H9 (cell line): ENCODE measurements at regions not wholly inside any gene's neighbourhood (a gene's known extent, or its start where the extent isn't known, plus 50 kb on each side); places are given as distances from the start of the nearest gene placed in this dataset.

Experiments used
- DNase-seq: peaks from one replicate; pipeline ENCODE4 v3.0.0-alpha.2; 2017
- H2AFZ ChIP-seq: one replicate; pipeline ENCODE4 v1.6.1; 2013; ENCODE audit warnings: mild to moderate bottlenecking, low read length, control low read depth, moderate library complexity
- H2AK5ac ChIP-seq: 2 replicates; pipeline ENCODE4 v1.6.1; 2013; ENCODE audit warnings: low read length, control low read depth, mixed read lengths; ENCODE audit not compliant: insufficient read length
- H2BK120ac ChIP-seq: one replicate; pipeline ENCODE4 v1.6.1; 2013; ENCODE audit warnings: low read depth, mild to moderate bottlenecking, low read length, control low read depth, inconsistent platforms; ENCODE audit not compliant: poor library complexity, severe bottlenecking
- H2BK12ac ChIP-seq: 2 replicates; pipeline ENCODE4 v1.6.1; 2013; ENCODE audit warnings: low read length, control low read depth, mixed read lengths, low read depth; ENCODE audit not compliant: insufficient read length
- H2BK15ac ChIP-seq: 2 replicates; pipeline ENCODE4 v1.6.1; 2013; ENCODE audit warnings: low read depth, low read length, control low read depth
- H2BK20ac ChIP-seq: one replicate; pipeline ENCODE4 v1.6.1; 2013; ENCODE audit warnings: low read depth, mild to moderate bottlenecking, low read length, control low read depth, inconsistent platforms; ENCODE audit not compliant: poor library complexity, severe bottlenecking
- H2BK5ac ChIP-seq: 2 replicates; pipeline ENCODE4 v1.6.1; 2013; ENCODE audit warnings: low read length, control low read depth, mixed read lengths; ENCODE audit not compliant: insufficient read length
- H3K14ac ChIP-seq: 2 replicates; pipeline ENCODE4 v1.6.1; 2013; ENCODE audit warnings: low read length, control low read depth; ENCODE audit not compliant: insufficient read depth
- H3K18ac ChIP-seq: 2 replicates; pipeline ENCODE4 v1.6.1; 2013; ENCODE audit warnings: low read depth, mild to moderate bottlenecking, mixed read lengths, low read length, control low read depth; ENCODE audit not compliant: insufficient read length
- H3K23ac ChIP-seq: 2 replicates; pipeline ENCODE4 v1.6.1; 2013; ENCODE audit warnings: low read length, control low read depth, mixed read lengths, low read depth; ENCODE audit not compliant: insufficient read length
- H3K23me2 ChIP-seq: 2 replicates; pipeline ENCODE4 v1.6.1; 2013; ENCODE audit warnings: low read depth, mild to moderate bottlenecking, mixed read lengths, low read length, control low read depth; ENCODE audit not compliant: insufficient read length, poor library complexity, severe bottlenecking
- H3K27ac ChIP-seq: 2 replicates; pipeline ENCODE4 v1.5.1; 2013; ENCODE audit warnings: low read length, control low read depth, mixed read lengths, low read depth; ENCODE audit not compliant: insufficient read length
- H3K27me3 ChIP-seq: 2 replicates; pipeline ENCODE4 v1.6.1; 2013; ENCODE audit warnings: low read length, control low read depth, inconsistent platforms; ENCODE audit not compliant: insufficient read depth
- H3K4ac ChIP-seq: 2 replicates; pipeline ENCODE4 v1.6.1; 2013; ENCODE audit warnings: low read depth, mild to moderate bottlenecking, control low read depth, inconsistent platforms, low read length, moderate library complexity
- H3K4me1 ChIP-seq: 2 replicates; pipeline ENCODE4 v1.6.1; 2013; ENCODE audit warnings: low read length, control low read depth, inconsistent platforms; ENCODE audit not compliant: insufficient read depth
- H3K4me2 ChIP-seq: 2 replicates; pipeline ENCODE4 v1.6.1; 2013; ENCODE audit warnings: low read length, control low read depth, mixed read lengths; ENCODE audit not compliant: insufficient read length, insufficient read depth
- H3K56ac ChIP-seq: 2 replicates; pipeline ENCODE4 v1.6.1; 2013; ENCODE audit warnings: low read depth, mild to moderate bottlenecking, mixed read lengths, low read length, control low read depth; ENCODE audit not compliant: insufficient read length
- H3K79me1 ChIP-seq: 2 replicates; pipeline ENCODE4 v1.6.1; 2013; ENCODE audit warnings: low read depth, mild to moderate bottlenecking, moderate library complexity, low read length, control low read depth, inconsistent platforms; ENCODE audit not compliant: insufficient read depth, poor library complexity, severe bottlenecking
- H3K79me2 ChIP-seq: 2 replicates; pipeline ENCODE4 v1.6.1; 2013; ENCODE audit warnings: low read length, control low read depth, inconsistent platforms; ENCODE audit not compliant: insufficient read depth
- H3K9ac ChIP-seq: 2 replicates; pipeline ENCODE4 v1.6.1; 2013; ENCODE audit warnings: low read length, control low read depth, mixed read lengths; ENCODE audit not compliant: insufficient read length; ENCODE audit errors: extremely low read depth
- H3K9me3 ChIP-seq: one replicate; pipeline ENCODE4 v1.6.1; 2013; ENCODE audit warnings: low read depth, low read length, inconsistent platforms; ENCODE audit not compliant: control insufficient read depth
- H3T11ph ChIP-seq: one replicate; pipeline ENCODE4 v1.6.1; 2013; ENCODE audit warnings: mild to moderate bottlenecking, low read length, control low read depth, inconsistent platforms
- H4K20me1 ChIP-seq: one replicate; pipeline ENCODE4 v1.6.1; 2013; ENCODE audit not compliant: control insufficient read depth, insufficient read length, insufficient read depth
- H4K5ac ChIP-seq: 2 replicates; pipeline ENCODE4 v1.6.1; 2013; ENCODE audit warnings: low read depth, mild to moderate bottlenecking, mixed read lengths, low read length, control low read depth; ENCODE audit not compliant: insufficient read length
- H4K8ac ChIP-seq: replicated peaks from 2 replicates; pipeline ENCODE4 v1.6.1; 2013; ENCODE audit warnings: low read length, control low read depth, mixed read lengths, low read depth; ENCODE audit not compliant: insufficient read length
- H4K91ac ChIP-seq: 2 replicates; pipeline ENCODE4 v1.6.1; 2013; ENCODE audit warnings: low read depth, mild to moderate bottlenecking, moderate library complexity, mixed read lengths, low read length, control low read depth; ENCODE audit not compliant: insufficient read length
- H3K27ac Mint-ChIP-seq, 3 experiments: 2 replicates in 2 of 3; 3 replicates in 1 of 3; pipeline ENCODE4 v1.8.0; 2020 to 2021; ENCODE audit warnings: mixed read lengths in 3 of 3, mild to moderate bottlenecking in 1 of 3, moderate library complexity in 1 of 3
- H3K27me3 Mint-ChIP-seq: 2 replicates; pipeline ENCODE4 v1.8.0; 2021; ENCODE audit warnings: low read depth, mild to moderate bottlenecking, moderate library complexity, mixed read lengths
- H3K36me3 Mint-ChIP-seq, 3 experiments: 2 replicates in 2 of 3; 3 replicates in 1 of 3; pipeline ENCODE4 v1.8.0; 2020 to 2021; ENCODE audit warnings: low read depth in 3 of 3, mixed read lengths in 3 of 3; ENCODE audit not compliant: insufficient read depth in 1 of 3
- H3K4me1 Mint-ChIP-seq, 2 experiments: 2 replicates each; pipeline ENCODE4 v1.8.0; 2020; ENCODE audit warnings: mixed read lengths in 2 of 2
- H3K4me3 Mint-ChIP-seq, 2 experiments: 2 replicates in 1 of 2; 3 replicates in 1 of 2; pipeline ENCODE4 v1.8.0; 2020 to 2021; ENCODE audit warnings: mild to moderate bottlenecking in 2 of 2, mixed read lengths in 2 of 2, moderate library complexity in 1 of 2
- H3K9me3 Mint-ChIP-seq, 2 experiments: 2 replicates in 1 of 2; 3 replicates in 1 of 2; pipeline ENCODE4 v1.8.0; 2020; ENCODE audit warnings: mild to moderate bottlenecking in 2 of 2, mixed read lengths in 2 of 2, moderate library complexity in 1 of 2
- CTCF ChIP-seq: fragments of 200-600 bp; sonication (generic); conservative IDR thresholded peaks from 3 replicates; pipeline ENCODE4 v1.8.0; 2021; ENCODE audit warnings: antibody characterized with exemption, mild to moderate bottlenecking
- WGBS: extraction: QIAGEN DNeasy Blood & Tissue Kit; methylation state at CpG from one replicate; pipeline ENCODE4 v1.1.7; 2013; ENCODE audit warnings: missing lambda C conversion rate, low lambda C conversion rate, mixed read lengths; ENCODE audit not compliant: insufficient read length; ENCODE audit errors: extremely low coverage; 5-methylcytosine and 5-hydroxymethylcytosine counted together

- WGBS: no CpG with 5 or more reads among the region's 10 CpGs
- no peak overlapping the region for H2BK12ac ChIP-seq
- H2BK5ac ChIP-seq: no peak overlapping the region
- H3K56ac ChIP-seq: no peak overlapping the region
- Mint-ChIP-seq H3K4me1 (peaks cover 0 to 4% of the 10 kb centered on the region in 2 experiments; a peak in 1 of 4 replicates), H3K27me3 (peaks cover 4% of the 10 kb centered on the region), H3K9me3 (peaks cover 18 to 19% of the 10 kb centered on the region in 2 experiments), H3K27ac (no peak overlapping the region), H3K36me3 (peaks cover 2 to 13% (median 9%) of the 10 kb centered on the region in 3 experiments; a peak in 6 of 7 replicates), H3K4me3 (no peak overlapping the region)
- H3K4me1 ChIP-seq: no peaks in the 10 kb centered on the region
- no peak overlapping the region for H2BK120ac ChIP-seq
- no peak for DNase-seq
- H4K8ac ChIP-seq: no peak overlapping the region
- H3K27ac ChIP-seq: no peak overlapping the region
- TF ChIP-seq CTCF: no peak
- no peak overlapping the region for H4K5ac ChIP-seq
- H3K79me2 ChIP-seq: no peaks in the 10 kb centered on the region
- H3K23ac ChIP-seq: no peak overlapping the region
- no peak overlapping the region for H3K4me2 ChIP-seq
- H3K14ac ChIP-seq: no peak overlapping the region
- no peaks in the 10 kb centered on the region for H3K23me2 ChIP-seq
- no peaks in the 10 kb centered on the region for H4K20me1 ChIP-seq
- no peaks in the 10 kb centered on the region for H3K27me3 ChIP-seq
- H2BK15ac ChIP-seq: no peak overlapping the region
- no peaks in the 10 kb centered on the region for H3K9me3 ChIP-seq
- no peak overlapping the region for H3K18ac ChIP-seq
- H2BK20ac ChIP-seq: no peak overlapping the region
- no peak overlapping the region for H3K9ac ChIP-seq
- H3K79me1 ChIP-seq: no peaks in the 10 kb centered on the region
- H4K91ac ChIP-seq: no peak overlapping the region
- no peak overlapping the region for H3T11ph ChIP-seq
- no peak overlapping the region for H2AFZ ChIP-seq
- no peak overlapping the region for H3K4ac ChIP-seq
- H2AK5ac ChIP-seq: no peak overlapping the region
These were observed 59.3 kb upstream of the ABCD3 start for GRCh38 chr1:94358630-94359599.
